Erythroblast (primary cell): ENCODE measurements at regions not wholly inside any gene's neighbourhood (a gene's known extent, or its start where the extent isn't known, plus 50 kb on each side); places are given as distances from the start of the nearest gene placed in this dataset.

Source experiments
- GATA1 ChIP-seq: IDR thresholded peaks from 2 replicates; pipeline ENCODE4 v1.6.1; 2011; ENCODE audit warnings: low read depth, mild to moderate bottlenecking, control low read depth, low read length, moderate library complexity
- POLR2A ChIP-seq: IDR thresholded peaks from 2 replicates; pipeline ENCODE4 v1.6.1; 2011; ENCODE audit warnings: mild to moderate bottlenecking, low read length

DNA sequence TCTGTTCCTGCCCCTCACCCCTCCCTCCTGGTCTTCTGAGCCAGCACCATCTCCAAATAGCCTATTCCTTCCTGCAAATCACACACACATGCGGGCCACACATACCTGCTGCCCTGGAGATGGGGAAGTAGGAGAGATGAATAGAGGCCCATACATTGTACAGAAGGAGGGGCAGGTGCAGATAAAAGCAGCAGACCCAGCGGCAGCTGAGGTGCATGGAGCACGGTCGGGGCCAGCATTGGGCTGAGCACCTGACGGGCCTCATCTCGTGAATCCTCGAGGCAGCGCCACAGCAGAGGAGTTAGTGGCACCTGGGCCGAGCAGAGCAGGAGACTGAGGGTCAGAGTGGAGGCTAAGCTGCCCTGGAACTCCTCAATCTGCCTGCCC, 941.8 kb downstream of the BRD1 start:
- no peak for TF ChIP-seq POLR2A
- TF ChIP-seq GATA1, result no peak
